CD14-positive monocyte (primary cell): ENCODE measurements at regions not wholly inside any gene's neighbourhood (a gene's known extent, or its start where the extent isn't known, plus 50 kb on each side); places are given as distances from the start of the nearest gene placed in this dataset.

Experiments
- DNase-seq, 3 donors: peaks; one replicate each; pipeline ENCODE4 v3.0.0-alpha.2; 2011 to 2022
- H2AFZ ChIP-seq: 2 replicates; pipeline ENCODE4 v1.6.0; 2012; ENCODE audit warnings: mild to moderate bottlenecking, low read depth, low read length, inconsistent platforms; ENCODE audit not compliant: insufficient read depth, poor library complexity, severe bottlenecking
- H3K27ac ChIP-seq, 2 donors: 1 replicate in 1 of 2; 2 replicates in 1 of 2; pipeline ENCODE4 v1.5.1; 2012 to 2013; ENCODE audit warnings: low read length in 2 of 2, control low read depth in 1 of 2, inconsistent platforms in 1 of 2, low read depth in 1 of 2, mild to moderate bottlenecking in 1 of 2
- H3K27me3 ChIP-seq, 2 donors: one replicate each; pipeline versions ENCODE4 v1.6.0 to v1.6.1; 2011 to 2013; ENCODE audit warnings: low read length in 2 of 2; ENCODE audit not compliant: control insufficient read depth in 2 of 2, insufficient read depth in 2 of 2
- H3K36me3 ChIP-seq, 2 donors: replicated peaks in 1 of 2; 1 replicate in 1 of 2; 2 replicates in 1 of 2; pipeline versions ENCODE4 v1.5.1 to v1.6.1; 2012 to 2013; ENCODE audit warnings: low read length in 2 of 2, control low read depth in 1 of 2, inconsistent platforms in 1 of 2, mild to moderate bottlenecking in 1 of 2; ENCODE audit not compliant: insufficient read depth in 2 of 2, control insufficient read depth in 1 of 2
- H3K4me1 ChIP-seq, 2 donors: 1 replicate in 1 of 2; 2 replicates in 1 of 2; pipeline versions ENCODE4 v1.5.1 to v1.6.1; 2012 to 2013; ENCODE audit warnings: low read length in 2 of 2, control low read depth in 1 of 2, inconsistent platforms in 1 of 2, mild to moderate bottlenecking in 1 of 2, moderate library complexity in 1 of 2; ENCODE audit not compliant: insufficient read depth in 2 of 2, control insufficient read depth in 1 of 2
- H3K4me2 ChIP-seq: replicated peaks from 2 replicates; pipeline ENCODE3; 2012; ENCODE audit warnings: low read length, moderate library complexity, mild to moderate bottlenecking; ENCODE audit not compliant: poor library complexity, severe bottlenecking; ENCODE audit errors: extremely low read depth
- H3K4me3 ChIP-seq, 3 experiments: fragments of 200-600 bp in 1 of 3; sonication (generic) in 1 of 3; replicated peaks in 1 of 3; 1 replicate in 2 of 3; 2 replicates in 1 of 3; pipeline ENCODE4 v1.5.1; 2011 to 2013; ENCODE audit warnings: low read length in 3 of 3, mild to moderate bottlenecking in 3 of 3, control low read depth in 2 of 3, low read depth in 2 of 3, inconsistent platforms in 1 of 3, moderate library complexity in 1 of 3
- H3K79me2 ChIP-seq: 2 replicates; pipeline ENCODE4 v1.6.0; 2012; ENCODE audit warnings: mild to moderate bottlenecking, control low read depth, inconsistent platforms, low read length, moderate library complexity; ENCODE audit not compliant: insufficient read depth
- H3K9ac ChIP-seq: 2 replicates; pipeline ENCODE4 v1.6.0; 2017; ENCODE audit warnings: low read length, mild to moderate bottlenecking; ENCODE audit not compliant: insufficient read depth, poor library complexity, severe bottlenecking
- H3K9me3 ChIP-seq, 2 donors: replicated peaks in 1 of 2; 1 replicate in 1 of 2; 2 replicates in 1 of 2; pipeline versions ENCODE4 v1.5.1 to v1.6.1; 2012 to 2013; ENCODE audit warnings: low read length in 2 of 2, control low read depth in 1 of 2; ENCODE audit not compliant: control insufficient read depth in 1 of 2, insufficient read depth in 1 of 2
- H4K20me1 ChIP-seq: 2 replicates; pipeline ENCODE4 v1.6.0; 2012; ENCODE audit warnings: mild to moderate bottlenecking, low read length, control low read depth, moderate library complexity; ENCODE audit not compliant: insufficient read depth
- H3K27ac Mint-ChIP-seq, 7 donors: one replicate each; pipeline ENCODE4 v1.8.0; 2020; ENCODE audit warnings: mild to moderate bottlenecking in 7 of 7, mixed read lengths in 7 of 7, moderate library complexity in 6 of 7, inconsistent platforms in 2 of 7
- H3K27me3 Mint-ChIP-seq, 3 donors: one replicate each; pipeline ENCODE4 v1.8.0; 2021 to 2022; ENCODE audit warnings: low read depth in 3 of 3, mild to moderate bottlenecking in 3 of 3, mixed read lengths in 3 of 3, moderate library complexity in 3 of 3, inconsistent platforms in 1 of 3
- H3K36me3 Mint-ChIP-seq, 2 donors: one replicate each; pipeline ENCODE4 v1.8.0; 2020; ENCODE audit warnings: mixed read lengths in 2 of 2, inconsistent platforms in 1 of 2, mild to moderate bottlenecking in 1 of 2
- H3K4me1 Mint-ChIP-seq: one replicate; pipeline ENCODE4 v1.8.0; 2020; ENCODE audit warnings: mild to moderate bottlenecking, mixed read lengths
- H3K4me3 Mint-ChIP-seq, 2 donors: one replicate each; pipeline ENCODE4 v1.8.0; 2020; ENCODE audit warnings: mild to moderate bottlenecking in 2 of 2, mixed read lengths in 2 of 2, moderate library complexity in 1 of 2
- H3K9me3 Mint-ChIP-seq, 7 donors: one replicate each; pipeline ENCODE4 v1.8.0; 2020 to 2022; ENCODE audit warnings: mixed read lengths in 7 of 7, mild to moderate bottlenecking in 6 of 7, moderate library complexity in 6 of 7, inconsistent platforms in 2 of 7
- WGBS: methylation state at CpG from one replicate; pipeline ENCODE4 v1.1.5; 2013; ENCODE audit warnings: missing lambda C conversion rate; ENCODE audit not compliant: insufficient coverage; 5-methylcytosine and 5-hydroxymethylcytosine counted together
- intact Hi-C, 2 donors: fragments of 100-400 bp; cut with micrococcal nuclease; formaldehyde crosslinking; loops; one replicate each; pipeline versions ENCODE4 v1.15.0 to v1.15.1; 2023
- TF ChIP-seq, protein P1 (sequence below): fragments of 200-600 bp; IDR thresholded peaks from one replicate; pipeline ENCODE4 v1.8.0; 2022; ENCODE audit warnings: antibody characterized with exemption, mild to moderate bottlenecking

GRCh38 chr21:23613014-23613413, 1994.3 kb downstream of the MRPL39 start:
- no peak overlapping the region for H3K4me3 ChIP-seq
- H3K27me3 ChIP-seq, result no peaks in the 10 kb centered on the region
- Mint-ChIP-seq H3K36me3 (no peaks in the 10 kb centered on the region), H3K27ac (no peak overlapping the region), H3K4me3 (no peak overlapping the region), H3K9me3 (peaks cover 0 to 7% (median 0%) of the 10 kb centered on the region in 7 donors), H3K4me1 (no peaks in the 10 kb centered on the region), H3K27me3 (peaks cover 0 to 2% (median 0%) of the 10 kb centered on the region in 3 donors)
- TF ChIP-seq, protein P1, sequence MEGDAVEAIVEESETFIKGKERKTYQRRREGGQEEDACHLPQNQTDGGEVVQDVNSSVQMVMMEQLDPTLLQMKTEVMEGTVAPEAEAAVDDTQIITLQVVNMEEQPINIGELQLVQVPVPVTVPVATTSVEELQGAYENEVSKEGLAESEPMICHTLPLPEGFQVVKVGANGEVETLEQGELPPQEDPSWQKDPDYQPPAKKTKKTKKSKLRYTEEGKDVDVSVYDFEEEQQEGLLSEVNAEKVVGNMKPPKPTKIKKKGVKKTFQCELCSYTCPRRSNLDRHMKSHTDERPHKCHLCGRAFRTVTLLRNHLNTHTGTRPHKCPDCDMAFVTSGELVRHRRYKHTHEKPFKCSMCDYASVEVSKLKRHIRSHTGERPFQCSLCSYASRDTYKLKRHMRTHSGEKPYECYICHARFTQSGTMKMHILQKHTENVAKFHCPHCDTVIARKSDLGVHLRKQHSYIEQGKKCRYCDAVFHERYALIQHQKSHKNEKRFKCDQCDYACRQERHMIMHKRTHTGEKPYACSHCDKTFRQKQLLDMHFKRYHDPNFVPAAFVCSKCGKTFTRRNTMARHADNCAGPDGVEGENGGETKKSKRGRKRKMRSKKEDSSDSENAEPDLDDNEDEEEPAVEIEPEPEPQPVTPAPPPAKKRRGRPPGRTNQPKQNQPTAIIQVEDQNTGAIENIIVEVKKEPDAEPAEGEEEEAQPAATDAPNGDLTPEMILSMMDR, result no peak
- no peak overlapping the region for H3K9ac ChIP-seq
- no peak overlapping the region for H3K4me2 ChIP-seq
- H3K9me3 ChIP-seq, result peaks cover 0 to 4% of the 10 kb centered on the region in 2 donors
- WGBS, result no CpG with 5 or more reads among the region's 4 CpGs
- no peaks in the 10 kb centered on the region for H4K20me1 ChIP-seq
- intact Hi-C loops, result no loop called here
- H3K79me2 ChIP-seq, result no peaks in the 10 kb centered on the region
- DNase-seq, result no peak
- H3K4me1 ChIP-seq, result no peaks in the 10 kb centered on the region
- no peak overlapping the region for H2AFZ ChIP-seq
- H3K27ac ChIP-seq, result no peak overlapping the region
- H3K36me3 ChIP-seq, result no peaks in the 10 kb centered on the region

GRCh38 chr21:23612210-23612609, 1995.1 kb downstream of the MRPL39 start:
- H3K9me3 Mint-ChIP-seq, result peaks cover 0 to 7% (median 0%) of the 10 kb centered on the region in 7 donors
- Histone ChIP-seq H3K27me3 (no peaks in the 10 kb centered on the region), H3K27ac (no peak overlapping the region), H3K4me1 (no peaks in the 10 kb centered on the region), H3K4me2 (no peak overlapping the region), H4K20me1 (no peaks in the 10 kb centered on the region), H2AFZ (no peak overlapping the region), H3K4me3 (no peak overlapping the region), H3K36me3 (no peaks in the 10 kb centered on the region), H3K9ac (no peak overlapping the region), H3K79me2 (no peaks in the 10 kb centered on the region), H3K9me3 (peaks cover 0 to 4% of the 10 kb centered on the region in 2 donors)
- no peaks in the 10 kb centered on the region for H3K4me1 Mint-ChIP-seq
- no peak overlapping the region for H3K4me3 Mint-ChIP-seq
- intact Hi-C loops, result no loop called here
- DNase-seq, result no peak
- no CpG with 5 or more reads among the region's 1 CpG for WGBS
- TF ChIP-seq, protein P1, result no peak
- no peak overlapping the region for H3K27ac Mint-ChIP-seq
- H3K36me3 Mint-ChIP-seq, result no peaks in the 10 kb centered on the region
- H3K27me3 Mint-ChIP-seq, result peaks cover 0 to 2% (median 0%) of the 10 kb centered on the region in 3 donors
